ENCODE measurements at regions not wholly inside any gene's neighbourhood (a gene's known extent, or its start where the extent isn't known, plus 50 kb on each side); places are given as distances from the start of the nearest gene placed in this dataset.

DNA sequence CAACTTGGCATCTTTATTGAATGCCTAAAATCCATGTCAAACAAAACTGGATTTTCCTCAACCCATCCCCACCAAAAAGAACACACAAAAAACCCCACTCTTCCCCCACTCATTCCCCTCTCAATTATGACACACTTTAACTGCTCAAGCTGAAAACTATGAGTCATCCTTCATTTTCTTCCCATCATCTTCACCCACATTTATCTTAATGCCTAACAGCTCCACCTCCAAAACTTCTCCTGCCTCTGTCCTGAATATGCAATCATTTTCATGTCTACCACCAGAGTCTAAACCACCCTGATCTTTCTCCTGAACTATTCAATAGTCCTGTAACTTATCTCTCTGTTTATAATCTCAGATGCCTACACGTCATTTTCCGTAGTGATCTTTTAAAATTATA lies 239.7 kb downstream of the BCAT1 start:
- TF ChIP-seq, protein P1, sequence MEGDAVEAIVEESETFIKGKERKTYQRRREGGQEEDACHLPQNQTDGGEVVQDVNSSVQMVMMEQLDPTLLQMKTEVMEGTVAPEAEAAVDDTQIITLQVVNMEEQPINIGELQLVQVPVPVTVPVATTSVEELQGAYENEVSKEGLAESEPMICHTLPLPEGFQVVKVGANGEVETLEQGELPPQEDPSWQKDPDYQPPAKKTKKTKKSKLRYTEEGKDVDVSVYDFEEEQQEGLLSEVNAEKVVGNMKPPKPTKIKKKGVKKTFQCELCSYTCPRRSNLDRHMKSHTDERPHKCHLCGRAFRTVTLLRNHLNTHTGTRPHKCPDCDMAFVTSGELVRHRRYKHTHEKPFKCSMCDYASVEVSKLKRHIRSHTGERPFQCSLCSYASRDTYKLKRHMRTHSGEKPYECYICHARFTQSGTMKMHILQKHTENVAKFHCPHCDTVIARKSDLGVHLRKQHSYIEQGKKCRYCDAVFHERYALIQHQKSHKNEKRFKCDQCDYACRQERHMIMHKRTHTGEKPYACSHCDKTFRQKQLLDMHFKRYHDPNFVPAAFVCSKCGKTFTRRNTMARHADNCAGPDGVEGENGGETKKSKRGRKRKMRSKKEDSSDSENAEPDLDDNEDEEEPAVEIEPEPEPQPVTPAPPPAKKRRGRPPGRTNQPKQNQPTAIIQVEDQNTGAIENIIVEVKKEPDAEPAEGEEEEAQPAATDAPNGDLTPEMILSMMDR (IDR thresholded peaks at IDR 0.05): no peak
- TF ChIP-seq POLR2A (IDR thresholded peaks at IDR 0.05): no peak
